GM19043 (cell line): ENCODE measurements at regions not wholly inside any gene's neighbourhood (a gene's known extent, or its start where the extent isn't known, plus 50 kb on each side); places are given as distances from the start of the nearest gene placed in this dataset.
"Not testable (repeated sequence)": the region's sequence is repeated elsewhere in the genome, so short reads cannot be mapped to it uniquely, and the experiment has no call there.

Experiments
- ATAC-seq: cut with Tn5 transposase; IDR thresholded peaks from one replicate; pipeline ENCODE4 v1.9.1; 2021; ENCODE audit warnings: low read depth; ENCODE audit not compliant: unreplicated experiment

DNA sequence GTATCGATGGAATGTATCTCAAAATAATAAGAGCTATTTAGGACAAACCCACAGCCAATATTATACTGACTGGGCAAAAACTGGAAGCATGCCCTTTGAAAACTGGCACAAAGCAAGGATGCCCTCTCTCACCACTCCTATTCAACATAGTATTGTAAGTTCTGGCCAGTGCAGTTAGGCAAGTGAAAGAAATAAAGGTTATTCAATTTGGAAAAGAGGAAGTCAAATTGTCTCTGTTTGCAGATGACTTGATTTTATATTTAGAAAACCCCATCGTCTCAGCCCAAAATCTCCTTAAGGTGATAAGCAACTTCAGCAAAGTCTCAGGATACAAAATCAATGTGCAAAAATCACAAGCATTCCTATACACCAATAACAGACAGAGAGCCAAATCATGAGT, 77.7 kb upstream of the NAMPT start:
- ATAC-seq = not testable (repeated sequence)

GRCh38 chr7:106358103-106358663, 73.4 kb upstream of the NAMPT start:
- peak; percentile 89 for ATAC-seq

DNA sequence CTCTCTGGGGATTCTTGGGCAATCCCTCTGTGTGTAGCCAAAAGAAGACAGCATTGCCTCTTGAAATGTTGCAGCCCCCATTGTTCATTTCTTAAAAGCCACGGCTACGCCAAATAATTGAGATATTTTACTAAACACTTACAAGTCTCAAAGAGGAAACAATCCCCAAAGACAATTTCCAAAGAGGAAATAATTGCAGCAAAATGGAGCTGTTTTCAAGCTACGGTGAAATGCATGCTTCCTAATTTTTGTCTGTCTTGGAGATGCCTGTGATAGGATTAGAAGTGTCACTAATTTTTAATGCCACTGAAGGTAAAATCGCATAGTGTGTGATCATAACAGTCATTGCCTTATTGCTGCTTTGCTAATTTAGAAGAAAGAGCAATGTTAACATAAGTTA, 72.9 kb upstream of the NAMPT start:
- no peak for ATAC-seq

DNA sequence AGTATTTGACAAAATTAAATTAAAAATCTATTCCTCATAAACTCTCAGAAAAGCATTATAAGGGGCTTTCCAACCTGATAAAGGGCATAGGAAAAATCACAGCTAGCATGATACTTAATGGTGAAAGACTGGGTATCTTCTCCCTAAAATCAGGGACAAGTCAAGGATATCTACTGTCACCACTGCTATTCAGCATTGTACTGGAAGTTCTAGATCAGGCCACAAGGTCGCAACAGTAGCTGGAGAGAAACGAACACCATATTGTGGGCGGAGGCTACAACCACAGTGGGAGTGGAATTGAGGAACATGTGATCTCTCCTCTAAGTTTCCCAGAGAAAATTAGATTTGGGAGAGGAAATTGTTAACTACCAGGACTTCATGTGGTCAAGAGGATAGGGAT, 70.0 kb upstream of the NAMPT start:
- ATAC-seq = no peak

- no peak for ATAC-seq
These were observed 69.2 kb upstream of the NAMPT start for GRCh38 chr7:106353944-106354343.

DNA sequence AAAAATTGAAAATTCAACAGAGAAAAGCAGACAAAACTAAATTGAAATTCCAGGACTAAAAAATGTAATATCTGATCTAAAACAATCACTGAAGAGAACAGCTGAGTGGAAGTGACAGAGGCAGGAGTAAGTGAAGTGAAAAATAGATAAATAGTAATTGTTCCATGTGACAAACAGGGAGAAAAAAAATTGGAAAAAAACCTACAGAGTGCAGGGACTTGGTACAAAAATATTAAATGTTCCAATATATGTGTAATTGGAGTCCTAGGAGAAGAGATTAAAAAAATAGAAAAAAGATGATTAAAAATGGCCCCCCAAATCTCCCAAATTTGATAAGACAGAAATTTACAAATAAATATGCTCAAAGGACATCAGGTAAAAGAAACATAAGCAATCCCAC, 63.4 kb upstream of the NAMPT start:
- ATAC-seq = no peak

DNA sequence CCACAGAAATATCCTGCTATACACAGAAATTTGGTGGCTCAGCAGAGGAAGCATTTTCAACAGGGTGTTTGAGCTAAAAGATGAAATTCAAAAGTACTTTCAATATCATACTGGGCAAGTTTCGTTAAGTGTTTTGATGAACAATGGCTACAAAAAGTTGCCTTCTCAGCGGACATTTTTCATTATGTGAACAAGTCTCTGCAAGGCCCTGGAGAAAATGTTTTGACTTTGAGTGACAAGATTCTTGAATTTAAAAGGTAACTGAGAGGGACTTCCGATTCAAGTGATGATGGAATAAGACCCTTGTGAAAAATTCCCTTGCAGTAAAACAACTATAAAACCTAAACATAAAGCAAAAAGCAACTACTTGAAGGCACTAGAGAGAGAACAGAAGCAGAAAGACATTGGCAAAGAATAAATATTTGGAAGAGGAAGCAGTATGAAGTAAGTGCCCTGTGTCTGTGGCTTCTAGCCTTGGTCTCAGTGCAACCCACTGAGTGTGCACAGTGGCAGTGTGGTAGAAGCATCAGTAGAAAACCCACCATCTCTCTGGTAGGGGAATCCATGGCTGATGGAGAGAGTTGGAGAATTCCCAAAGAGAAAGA, 62.5 kb upstream of the NAMPT start:
- ATAC-seq = no peak

GRCh38 chr7:106346678-106347217, 62.0 kb upstream of the NAMPT start:
- peak; percentile 88 for ATAC-seq

- ATAC-seq = no peak
These were observed 61.4 kb upstream of the NAMPT start for GRCh38 chr7:106346167-106346677.

DNA sequence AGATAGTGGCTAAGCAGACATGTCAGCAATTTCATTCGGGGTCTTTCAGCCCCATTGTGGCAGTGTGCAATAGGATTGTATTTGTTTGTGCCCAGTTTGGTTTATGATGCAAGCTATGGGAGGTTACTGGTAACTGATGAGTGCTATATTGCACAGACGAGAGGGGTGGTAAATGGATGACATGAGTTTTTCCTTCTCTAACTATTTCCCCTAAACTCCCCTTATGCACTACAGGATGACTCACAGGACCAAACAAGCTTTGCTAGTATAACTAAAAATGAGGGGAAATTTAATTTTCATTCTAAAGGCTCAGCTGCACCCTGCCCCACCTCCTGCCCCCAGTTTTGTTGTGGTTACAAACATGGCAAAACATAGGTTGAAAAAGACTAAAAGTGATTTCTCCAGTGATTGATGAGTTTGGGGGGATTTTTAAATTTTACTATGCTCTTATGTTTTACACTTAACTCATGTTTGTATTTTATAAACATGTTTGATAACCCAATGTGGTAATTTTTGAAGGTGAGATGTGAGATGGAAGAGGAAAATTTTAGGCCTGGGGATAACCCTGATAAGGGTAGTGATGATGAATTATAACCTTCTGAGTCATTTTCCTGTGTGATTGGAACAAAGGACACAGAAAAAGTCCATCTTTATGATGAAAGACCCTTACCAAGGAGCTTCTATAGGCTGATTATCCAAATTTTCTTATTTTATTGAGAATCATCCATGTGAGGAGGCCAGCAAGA, 60.8 kb upstream of the NAMPT start:
- no peak for ATAC-seq

GRCh38 chr7:106344861-106345260, 60.1 kb upstream of the NAMPT start:
- no peak for ATAC-seq

DNA sequence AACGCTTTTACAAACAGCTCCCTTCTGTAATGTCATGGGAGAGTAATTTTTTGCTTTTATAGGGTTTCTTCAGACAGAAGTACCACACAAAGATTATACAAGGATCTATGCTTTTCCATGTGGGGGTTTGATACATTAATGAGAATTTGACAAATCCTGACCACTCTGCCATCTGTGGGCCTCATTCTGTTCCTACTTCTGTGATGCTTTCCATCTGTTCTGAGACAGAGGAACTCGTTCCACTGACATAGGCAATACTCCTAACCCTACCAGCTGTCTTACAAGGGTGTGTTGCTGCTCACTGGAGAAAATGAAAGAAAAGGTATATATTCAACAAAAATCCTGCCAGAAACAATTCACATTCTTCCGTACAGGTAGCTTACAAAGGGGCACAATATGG, 59.4 kb upstream of the NAMPT start:
- no peak for ATAC-seq

DNA sequence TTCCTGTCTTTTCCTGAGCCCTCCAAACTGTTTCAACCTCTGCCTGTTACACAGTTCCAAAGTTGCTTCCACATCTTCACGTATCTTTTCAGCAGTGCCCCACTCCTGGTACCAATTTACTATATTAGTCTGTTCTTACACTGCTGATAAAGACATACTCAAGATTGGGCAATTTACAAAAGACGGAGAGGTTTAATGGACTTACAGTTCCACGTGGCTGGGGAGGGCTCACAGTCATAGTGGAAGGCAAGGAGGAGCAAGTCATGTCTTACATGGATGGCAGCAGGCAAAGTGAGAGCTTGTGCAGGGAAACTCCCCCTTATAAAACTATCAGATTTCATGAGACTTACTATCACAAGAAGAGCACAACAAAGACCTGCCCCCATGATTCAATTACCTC, 57.3 kb upstream of the NAMPT start:
- ATAC-seq = not testable (repeated sequence)

GRCh38 chr7:106340247-106340596, 55.4 kb upstream of the NAMPT start:
- ATAC-seq = not testable (repeated sequence)

- ATAC-seq = no peak
These were observed 54.9 kb upstream of the NAMPT start for GRCh38 chr7:106339513-106340246.

GRCh38 chr7:106337754-106338153, 53.0 kb upstream of the NAMPT start:
- ATAC-seq = no peak

GRCh38 chr7:106335814-106336213, 51.0 kb upstream of the NAMPT start:
- ATAC-seq = no peak
